ENCODE measurements at regions not wholly inside any gene's neighbourhood (a gene's known extent, or its start where the extent isn't known, plus 50 kb on each side); places are given as distances from the start of the nearest gene placed in this dataset.

DNA sequence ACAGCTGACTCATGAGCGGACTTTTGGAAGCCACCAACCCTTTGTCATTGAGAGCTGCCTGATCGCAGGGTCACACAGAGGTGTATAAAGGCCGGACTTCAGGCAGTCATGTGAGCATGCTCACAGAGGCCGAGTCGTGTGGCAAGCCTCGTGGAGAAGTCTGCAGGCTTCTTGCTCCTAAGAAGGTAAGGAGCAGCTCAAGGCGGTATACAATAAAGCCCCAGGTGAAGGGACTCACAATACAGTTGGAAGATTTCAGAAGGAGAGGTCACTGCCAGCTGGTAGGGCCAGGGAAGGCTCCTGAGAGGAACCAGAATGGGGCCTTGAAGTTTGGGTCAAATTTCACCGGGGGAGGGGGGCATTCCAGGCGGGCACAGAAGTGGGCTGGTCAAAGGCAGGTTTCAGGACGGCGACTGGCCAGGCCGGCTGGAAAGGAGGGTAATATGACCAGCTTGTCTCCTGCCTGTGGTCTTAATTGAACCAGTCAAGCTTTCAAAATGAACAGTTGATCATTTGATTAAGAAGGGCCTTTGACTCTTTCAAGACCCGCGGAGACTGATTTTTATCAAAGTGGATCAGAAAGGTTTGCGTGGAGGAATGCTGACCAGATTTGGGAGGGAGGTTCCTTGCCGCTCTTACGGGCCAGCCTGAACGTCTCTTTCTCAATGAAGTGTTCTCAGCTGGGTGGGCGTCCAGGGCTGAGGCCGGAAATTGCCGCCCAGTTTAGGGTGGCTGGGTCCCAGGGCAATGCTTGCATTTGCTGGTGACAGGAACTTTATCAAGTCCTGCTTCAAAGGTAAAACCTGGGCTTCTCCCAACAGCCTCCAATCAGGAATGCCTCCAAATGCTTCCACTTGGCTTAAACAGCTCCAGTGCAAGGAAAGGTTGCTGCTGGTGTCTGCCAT, 178.6 kb downstream of the EMX2 start:
- DNase-seq, result no peak

DNA sequence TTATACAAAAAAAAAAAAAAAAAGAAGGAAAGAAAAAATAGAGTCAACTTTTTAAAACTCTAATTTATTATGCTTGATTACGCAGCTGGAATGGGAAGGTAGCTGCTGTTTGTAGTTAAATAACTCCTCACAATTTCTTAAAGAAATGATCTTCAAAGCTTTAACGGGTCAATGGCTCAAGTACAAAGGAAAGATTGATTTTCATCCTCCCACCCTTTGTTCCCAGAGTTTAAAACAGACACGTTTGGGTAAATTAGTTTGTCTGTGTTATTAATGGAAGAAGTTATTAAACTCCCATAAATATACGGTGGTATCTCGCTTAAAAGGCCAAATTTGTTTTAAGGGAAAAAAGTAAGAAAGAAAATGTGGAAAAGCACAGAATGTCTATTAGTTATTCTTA, 179.3 kb downstream of the EMX2 start:
- DNase-seq, result no peak

DNA sequence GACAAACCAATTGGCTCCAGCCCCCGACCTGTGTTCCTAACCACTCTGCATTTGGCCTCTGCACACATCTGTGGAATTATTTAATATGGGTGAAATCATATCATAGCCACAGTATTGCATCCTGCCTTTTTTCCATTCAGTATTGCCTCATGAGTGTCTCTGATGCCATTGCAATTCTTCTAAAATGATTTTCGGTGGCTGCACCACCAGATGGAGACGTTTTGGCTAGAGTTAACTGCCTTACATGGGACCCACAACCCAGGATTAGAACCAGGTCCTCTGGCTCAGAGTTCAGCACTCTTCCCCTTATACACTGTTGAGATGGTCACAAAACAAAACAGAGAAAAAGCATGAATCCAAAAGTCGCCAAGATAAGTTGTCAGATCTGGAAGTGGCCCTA, 180.8 kb downstream of the EMX2 start:
- DNase-seq, result no peak

GRCh38 chr10:117725993-117726392, 183.4 kb downstream of the EMX2 start:
- DNase-seq, result no peak

GRCh38 chr10:117726596-117727295, 184.2 kb downstream of the EMX2 start:
- DNase-seq, result no peak

DNA sequence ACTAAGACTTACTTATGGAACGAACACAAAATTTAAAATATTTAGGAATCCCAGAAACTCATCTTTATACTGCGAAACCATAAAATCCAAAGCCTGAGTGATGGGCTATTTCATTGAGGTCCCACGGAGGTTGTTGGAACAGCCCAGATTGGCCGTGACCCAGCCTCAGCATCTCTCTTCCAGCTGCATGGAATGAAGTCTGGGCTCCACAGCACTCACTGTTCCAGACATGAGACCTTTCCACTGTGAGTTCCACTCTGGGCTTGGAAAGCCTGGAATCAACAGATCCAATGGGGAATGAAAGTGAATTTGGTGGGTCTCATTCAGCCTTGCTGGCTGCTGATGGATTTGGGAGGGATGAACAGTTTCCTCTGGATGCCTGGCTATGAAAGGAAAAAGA, 184.9 kb downstream of the EMX2 start:
- no peak for DNase-seq

GRCh38 chr10:117728087-117728486, 185.5 kb downstream of the EMX2 start:
- no peak for DNase-seq

- no peak for DNase-seq
Observed at GRCh38 chr10:117729156-117729555, 186.6 kb downstream of the EMX2 start.

DNA sequence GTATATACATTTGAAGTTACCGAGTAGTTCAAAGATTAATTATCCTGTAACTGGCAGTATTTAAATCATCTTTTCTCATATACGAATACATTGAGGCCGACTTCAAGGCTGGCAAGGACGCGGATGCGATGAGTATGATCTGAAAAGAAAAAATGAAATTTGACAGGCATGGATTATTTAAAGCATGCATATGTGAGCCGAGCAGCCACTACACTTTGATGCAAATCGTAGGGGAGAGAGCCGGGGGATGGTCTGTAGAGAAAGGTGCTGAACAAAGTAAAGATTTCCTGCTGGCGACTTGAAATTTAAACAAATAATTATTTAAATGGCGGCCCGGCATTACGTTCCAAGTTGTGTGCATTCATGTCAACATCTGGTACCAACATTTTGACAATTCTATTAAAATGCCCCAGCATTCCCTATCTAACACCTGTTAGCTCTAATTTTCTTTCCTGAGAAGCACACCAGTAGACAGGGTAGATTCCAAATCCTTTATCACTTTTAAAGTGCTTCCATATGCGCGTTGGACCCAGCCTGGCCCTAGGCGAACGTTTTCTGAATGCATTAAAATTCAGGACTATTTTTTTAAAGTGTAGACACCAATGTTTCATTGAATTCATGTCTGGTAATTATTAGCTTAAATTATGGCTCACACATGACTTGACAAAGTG, 188.7 kb downstream of the EMX2 start:
- no peak for DNase-seq

DNA sequence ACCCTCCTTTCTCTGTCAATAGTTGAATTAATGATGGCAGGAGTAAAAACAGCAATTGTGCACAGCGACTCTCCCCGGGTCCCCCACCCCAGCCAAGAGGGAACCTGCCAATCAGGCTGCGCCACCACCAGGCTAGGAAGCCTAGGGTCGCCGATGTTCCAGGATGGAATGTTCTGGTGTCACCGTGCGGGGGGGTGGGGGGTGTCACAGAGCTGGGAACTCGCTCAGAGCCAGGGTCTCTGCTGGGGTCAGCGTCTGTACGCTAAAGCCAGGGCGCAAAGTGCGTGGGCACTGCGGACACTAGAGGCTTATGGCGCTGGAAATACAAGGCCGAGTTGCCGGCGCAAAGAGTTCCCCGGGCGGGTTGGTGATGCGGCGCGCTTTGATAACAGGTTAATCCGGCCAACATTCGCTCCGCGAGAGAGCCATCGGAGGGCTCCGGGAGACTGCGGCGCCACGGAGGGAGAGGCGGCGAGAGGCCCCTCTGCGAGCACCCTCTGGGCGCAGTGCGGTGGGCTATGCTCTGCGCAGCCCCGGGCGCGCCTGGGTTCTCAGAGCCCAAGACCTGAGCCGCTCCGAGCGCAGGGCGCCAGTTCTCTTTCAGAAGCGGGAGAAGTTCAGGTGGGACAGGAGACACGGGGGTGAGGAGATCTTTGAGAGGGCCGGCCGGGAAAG, 192.3 kb downstream of the EMX2 start:
- DNase-seq, result no peak

DNA sequence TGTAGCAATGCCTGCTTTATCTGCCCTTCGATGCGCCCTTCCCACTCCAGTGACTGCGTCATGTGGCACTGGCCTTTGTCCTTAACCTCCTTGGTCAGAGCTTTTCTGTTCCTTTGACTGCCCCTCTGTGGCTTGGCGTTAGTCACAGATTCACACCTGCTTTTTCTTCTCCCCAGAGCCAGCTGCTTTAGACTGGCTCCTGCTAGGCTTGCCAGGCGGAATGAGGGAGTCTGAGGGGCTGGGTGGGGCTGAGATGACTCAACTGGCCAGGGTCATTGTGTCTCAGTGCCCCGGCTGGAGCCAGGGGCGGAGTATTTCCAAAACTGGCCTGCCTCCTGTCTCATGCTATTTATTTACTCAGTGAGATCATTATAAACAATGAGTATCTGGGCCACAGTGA, 194.1 kb downstream of the EMX2 start:
- DNase-seq, result no peak

GRCh38 chr10:117740088-117740487, 197.5 kb downstream of the EMX2 start:
- no peak for DNase-seq

DNA sequence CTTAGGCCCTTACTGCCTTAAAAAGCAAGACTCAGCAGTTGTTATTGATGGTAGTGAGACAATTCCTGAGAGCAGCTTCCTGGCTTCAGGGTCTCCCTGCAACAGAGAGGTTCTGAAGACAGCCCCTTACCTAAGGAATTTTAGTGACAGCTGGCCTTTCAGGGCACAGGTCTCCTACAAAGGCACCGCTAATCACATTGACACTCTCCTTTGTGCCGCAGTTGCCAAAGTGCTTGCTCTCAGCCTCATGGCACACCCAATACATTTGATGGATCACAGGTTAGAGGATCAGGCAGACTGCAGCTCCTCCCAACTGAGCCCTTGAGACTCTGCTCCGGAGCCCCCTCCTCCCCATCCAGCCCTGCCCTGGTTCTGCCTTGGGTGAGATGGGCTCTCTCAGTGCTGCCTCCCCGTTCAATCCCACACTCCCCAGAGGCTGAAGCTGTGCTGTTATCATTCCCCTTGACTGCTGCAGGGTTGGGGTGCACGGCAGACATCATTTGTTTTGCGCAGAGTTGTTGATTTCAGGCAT, 198.2 kb downstream of the EMX2 start:
- DNase-seq, result no peak

DNA sequence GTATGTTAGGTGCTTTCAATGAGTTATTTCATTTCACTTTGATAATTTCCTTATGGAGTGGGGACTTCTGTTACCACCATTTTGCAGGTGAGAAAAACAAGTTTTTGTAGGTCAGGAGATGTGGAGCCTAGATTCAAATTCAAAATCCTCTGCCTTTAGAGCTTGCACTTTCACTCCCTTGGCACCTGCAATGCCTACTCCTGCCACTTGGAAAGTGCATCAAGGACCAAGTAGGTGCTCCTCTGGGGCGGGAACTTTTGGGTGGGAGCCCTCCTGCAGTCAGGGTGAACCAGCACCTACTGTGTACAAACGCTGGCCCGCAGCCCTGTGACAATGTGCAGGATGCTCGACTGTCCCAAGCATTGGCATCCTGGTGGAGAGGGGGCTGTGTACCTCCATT, 199.0 kb downstream of the EMX2 start:
- no peak for DNase-seq

GRCh38 chr10:117743509-117743908, 201.0 kb downstream of the EMX2 start:
- no peak for DNase-seq

DNA sequence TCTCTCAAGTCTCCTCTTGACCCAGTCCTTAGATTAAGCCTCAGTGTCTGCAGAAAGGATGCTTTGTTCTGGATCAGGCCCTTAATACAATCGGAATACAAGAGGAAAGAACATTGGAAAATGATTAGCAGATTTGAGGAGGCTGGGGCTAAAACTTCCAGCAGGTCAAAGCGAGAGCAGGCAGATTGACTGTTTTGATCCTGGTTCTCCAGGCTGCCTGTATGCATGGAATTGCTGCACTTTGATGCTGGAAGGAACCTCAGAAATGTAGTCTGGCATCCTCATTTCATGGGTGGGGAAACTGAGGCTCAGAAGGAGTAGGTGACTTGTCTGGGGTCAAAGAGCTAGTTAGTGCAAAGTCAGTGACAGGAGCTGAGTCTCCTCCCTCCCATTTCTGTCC, 202.8 kb downstream of the EMX2 start:
- no peak for DNase-seq

- no peak for DNase-seq
Observed at GRCh38 chr10:117746541-117747448, 204.2 kb downstream of the EMX2 start.

DNA sequence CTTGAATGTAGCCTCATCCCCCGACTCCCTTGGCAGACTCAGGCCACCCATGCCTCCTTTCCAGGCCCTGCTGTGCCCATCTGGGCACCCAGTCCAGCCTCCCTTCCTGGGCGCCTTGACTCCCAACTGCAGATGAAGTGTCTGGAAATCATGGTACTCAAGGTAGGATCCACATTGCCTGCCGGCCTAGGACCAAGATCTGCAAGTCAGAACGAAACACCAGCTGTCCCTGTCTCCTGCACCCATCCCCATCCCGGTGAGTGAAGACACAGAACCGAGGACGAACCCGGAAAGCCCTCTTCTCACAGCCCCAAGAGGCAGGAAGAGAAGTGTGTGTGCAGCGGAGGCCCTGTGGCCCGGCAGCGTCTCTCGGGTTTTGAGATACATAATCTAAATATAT, 205.1 kb downstream of the EMX2 start:
- DNase-seq, result no peak

DNA sequence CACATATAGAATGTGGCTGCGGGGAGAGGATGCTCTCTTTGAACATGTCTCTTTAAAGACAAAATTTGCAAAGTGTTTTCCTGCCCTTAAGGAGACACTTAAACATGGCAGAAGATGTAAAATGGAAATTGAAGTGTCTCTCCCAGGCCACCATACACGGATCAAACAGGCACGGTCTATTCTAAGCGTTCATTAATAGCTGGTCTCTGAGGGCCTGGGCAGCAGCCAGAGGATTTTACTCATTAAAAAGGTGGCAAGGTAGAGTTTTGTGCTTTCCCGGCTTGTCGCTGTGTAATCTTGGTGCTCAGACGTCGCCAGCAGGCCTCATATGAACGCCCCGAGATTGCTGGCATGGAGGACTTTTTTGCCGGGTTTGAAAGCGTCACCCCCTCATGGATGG, 205.5 kb downstream of the EMX2 start:
- no peak for DNase-seq

- no peak for DNase-seq
Observed at GRCh38 chr10:117750616-117751015, 208.1 kb downstream of the EMX2 start.

GRCh38 chr10:117751259-117751658, 208.7 kb downstream of the EMX2 start:
- no peak for DNase-seq

- no peak for DNase-seq
Observed at GRCh38 chr10:117752103-117752502, 209.6 kb downstream of the EMX2 start.

All from NCI-H345 (cell line).